HCT116 (cell line): ENCODE measurements at regions not wholly inside any gene's neighbourhood (a gene's known extent, or its start where the extent isn't known, plus 50 kb on each side); places are given as distances from the start of the nearest gene placed in this dataset.

ENCODE experiments used
- EZH2 ChIP-seq: fragments of 200-600 bp; sonication (generic); IDR thresholded peaks from 2 replicates; pipeline ENCODE4 v1.6.1; 2017; ENCODE audit warnings: antibody characterized with exemption, mixed run types
- JUND ChIP-seq: IDR thresholded peaks from 2 replicates; pipeline ENCODE4 v1.6.1; 2012

DNA sequence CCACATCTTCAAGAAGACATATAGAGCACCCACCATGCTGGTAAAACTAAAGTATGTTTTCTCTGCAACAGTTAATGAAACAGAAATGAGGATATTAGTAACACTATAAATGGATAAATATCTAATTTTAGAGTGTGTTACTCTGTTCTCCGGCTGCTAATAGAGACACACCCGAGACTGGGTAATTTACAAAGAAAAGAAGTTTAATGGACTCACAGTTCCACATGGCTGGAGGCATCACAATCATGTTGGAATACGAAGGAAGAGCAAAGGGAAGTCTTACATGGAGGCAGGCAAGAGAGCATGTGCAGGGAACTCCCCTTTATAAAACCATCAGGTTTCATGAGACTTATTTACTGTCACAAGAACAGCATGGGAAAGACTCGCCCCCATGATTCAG is 287.2 kb downstream of the SRGAP2C start:
- TF ChIP-seq EZH2: no peak
- TF ChIP-seq JUND: no peak
